ENCODE measurements at regions not wholly inside any gene's neighbourhood (a gene's known extent, or its start where the extent isn't known, plus 50 kb on each side); places are given as distances from the start of the nearest gene placed in this dataset.
"Not testable (repeated sequence)": the region's sequence is repeated elsewhere in the genome, so short reads cannot be mapped to it uniquely, and the experiment has no call there.

GRCh38 chr2:38137958-38138357 is 62.0 kb upstream of the CYP1B1 start:
- not testable (repeated sequence) for TF ChIP-seq CTCF (conservative IDR thresholded peaks at IDR 0.05; ENCODE audit: low read length); EZH2phosphoT487 (IDR thresholded peaks at IDR 0.05; ENCODE audit: borderline replicate concordance)

Measured in Loucy (cell line).